ENCODE measurements at regions not wholly inside any gene's neighbourhood (a gene's known extent, or its start where the extent isn't known, plus 50 kb on each side); places are given as distances from the start of the nearest gene placed in this dataset.
"Not testable (repeated sequence)": the region's sequence is repeated elsewhere in the genome, so short reads cannot be mapped to it uniquely, and the experiment has no call there.

DNA sequence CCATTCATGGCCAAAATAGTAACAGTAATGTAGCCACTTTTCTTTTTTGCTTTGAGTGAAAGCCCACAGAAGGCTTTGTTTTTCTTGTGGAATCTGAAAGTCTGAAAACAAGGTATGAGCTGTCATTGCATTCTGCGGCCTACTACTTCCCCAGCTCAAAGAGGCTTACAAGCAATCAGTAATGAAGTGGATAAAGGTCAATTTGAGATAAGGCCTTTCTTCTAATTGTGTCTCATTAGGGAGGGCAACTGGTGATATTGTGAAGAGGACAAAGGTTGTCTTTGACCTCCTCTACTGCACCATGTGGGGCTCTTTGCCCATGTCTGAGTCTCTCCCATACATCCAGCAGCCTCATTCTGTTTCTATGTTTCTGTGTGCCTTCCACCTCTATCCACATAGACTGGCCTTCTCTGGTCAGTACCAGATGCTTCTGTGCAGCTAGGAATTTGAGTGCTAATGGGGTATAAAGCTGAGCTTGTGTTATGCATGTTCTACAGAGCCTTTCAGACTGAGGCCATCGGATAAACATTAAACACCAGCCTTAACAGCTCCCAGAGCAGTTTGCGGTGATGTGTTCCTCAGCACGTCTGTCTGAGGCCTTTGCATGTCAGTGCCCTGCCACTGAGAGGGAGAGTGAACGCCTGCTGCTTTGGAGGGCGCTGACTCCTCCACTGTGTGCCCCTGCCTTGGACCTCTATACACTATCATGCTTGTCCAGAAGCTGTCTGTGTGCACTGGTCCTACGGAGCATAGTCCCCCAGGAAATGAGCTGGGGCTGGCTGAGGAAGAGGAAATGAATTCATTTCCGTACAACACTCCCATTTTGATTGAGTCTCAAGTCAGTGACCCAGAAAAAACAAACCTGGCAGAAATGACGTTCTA is 80.2 kb downstream of the SH2D1A start:
- DNase-seq: no peak

DNA sequence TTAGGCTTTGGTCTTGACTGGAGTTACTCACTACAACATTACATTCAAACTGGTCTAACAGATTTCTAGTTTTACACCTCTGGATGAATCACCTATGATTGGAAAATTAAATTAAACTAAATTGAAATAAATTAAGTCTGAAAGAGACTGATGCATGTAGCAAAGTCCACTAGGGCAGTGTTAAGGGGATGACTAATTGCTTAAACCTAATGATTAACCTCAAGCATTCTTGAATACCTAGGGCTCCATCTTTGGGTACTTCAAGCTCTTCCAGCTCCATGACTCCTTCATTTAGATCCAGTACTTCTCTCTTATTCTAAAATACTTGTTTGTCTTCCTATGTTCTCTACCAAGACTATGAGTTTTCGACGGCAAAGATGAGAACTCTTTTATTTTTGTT is 86.8 kb downstream of the SH2D1A start:
- DNase-seq: no peak

DNA sequence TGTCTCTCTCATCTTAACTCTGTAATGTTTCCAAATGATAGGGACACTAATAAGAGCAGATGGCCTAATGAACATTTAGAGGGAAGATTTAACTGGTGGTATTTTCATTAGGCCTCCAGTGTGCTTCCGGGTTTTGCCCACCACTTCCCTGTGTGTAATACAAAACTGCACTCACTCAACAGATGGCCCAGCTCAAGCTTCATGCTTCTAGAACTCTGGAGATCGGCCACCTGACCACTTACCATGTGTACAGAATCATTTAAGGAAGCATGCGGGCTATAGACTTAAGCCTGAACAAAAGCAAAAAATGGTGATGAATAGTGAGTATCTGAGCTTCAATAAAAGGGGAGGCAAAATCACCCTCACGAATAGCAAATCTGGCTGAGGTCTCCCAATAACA is 89.3 kb downstream of the SH2D1A start:
- DNase-seq: no peak

DNA sequence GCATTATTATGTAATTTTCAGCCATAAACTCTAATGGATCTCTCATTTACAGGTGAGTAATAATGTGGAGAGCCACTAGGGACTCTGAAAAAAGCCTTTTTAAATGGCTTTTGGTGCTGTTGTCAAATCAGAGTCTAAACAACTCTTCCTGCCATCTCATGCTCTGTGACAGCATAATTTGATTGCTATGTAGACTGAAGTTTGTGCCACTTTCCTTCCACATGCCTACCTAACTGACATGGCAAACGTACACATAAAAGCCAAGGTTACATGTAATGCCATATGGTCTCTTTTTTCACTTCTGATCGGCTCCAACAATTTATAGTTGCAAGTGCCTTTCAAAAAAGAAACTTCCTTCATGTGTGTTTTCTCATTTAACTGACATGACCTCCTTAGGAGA is 94.3 kb downstream of the SH2D1A start:
- no peak for DNase-seq

DNA sequence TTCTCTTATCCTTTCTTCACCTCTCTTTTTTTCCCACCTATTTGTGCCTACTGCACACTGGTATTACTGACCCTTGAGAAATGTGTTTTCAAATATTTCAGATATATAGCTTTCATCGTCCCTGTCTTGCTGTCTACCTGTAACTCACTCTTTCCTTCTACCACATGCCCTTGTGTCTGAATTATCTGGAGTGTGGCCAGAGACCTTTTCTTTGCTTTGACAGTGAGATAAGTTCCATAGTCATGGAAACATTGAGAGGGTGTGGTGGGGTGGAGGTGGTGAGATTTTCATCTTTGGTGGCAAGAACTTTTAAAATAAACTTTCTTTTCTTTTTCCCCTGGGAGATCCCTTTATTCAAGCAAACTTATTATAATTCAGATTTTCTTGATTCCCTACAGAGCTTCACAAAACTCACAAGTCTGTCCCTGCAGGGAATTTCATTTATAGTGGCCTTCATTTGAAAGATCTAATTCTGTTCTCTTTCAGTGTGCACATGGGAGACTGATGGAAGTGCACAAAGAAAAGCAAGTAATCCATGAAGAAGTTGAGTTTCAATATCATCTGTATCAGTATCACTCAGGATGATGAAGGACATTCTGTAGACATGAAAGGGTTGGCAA is 95.7 kb downstream of the SH2D1A start:
- no peak for DNase-seq

DNA sequence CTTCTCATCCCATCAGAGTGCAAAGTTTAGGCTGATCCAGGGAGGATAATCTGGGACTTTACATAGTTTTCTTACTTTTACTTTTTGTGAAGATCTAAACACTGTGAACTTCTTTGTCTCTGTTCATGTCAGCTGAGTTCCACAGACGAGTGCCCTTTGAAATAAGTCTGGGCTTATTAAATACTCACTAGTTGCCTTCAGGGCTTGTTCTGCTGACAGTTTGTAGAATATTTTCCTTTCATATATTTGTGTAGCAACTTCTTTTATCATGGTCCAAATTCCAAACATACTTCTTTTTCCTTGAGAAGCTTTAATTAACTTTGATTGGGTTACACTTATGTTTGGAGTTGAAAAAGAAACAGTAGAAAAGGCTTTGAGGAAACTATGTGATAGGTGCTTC is 109.6 kb downstream of the SH2D1A start:
- DNase-seq: no peak

DNA sequence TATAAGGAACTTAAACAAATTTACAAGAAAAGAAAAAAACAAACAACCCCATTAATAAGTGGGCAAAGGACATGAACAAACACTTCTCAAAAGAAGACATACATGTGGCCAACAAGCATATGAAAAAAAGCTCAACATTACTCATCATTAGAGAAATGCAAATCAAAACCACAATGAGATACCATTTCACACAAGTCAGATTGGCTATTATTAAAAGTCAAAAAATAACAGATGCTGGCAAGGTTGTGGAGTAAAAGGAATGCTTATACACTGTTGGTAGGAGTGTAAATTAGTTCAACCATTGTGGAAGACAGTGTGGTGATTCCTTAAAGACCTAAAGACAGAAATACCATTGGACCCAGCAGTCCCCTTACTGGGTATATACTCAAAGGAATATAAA is 113.5 kb downstream of the SH2D1A start:
- not testable (repeated sequence) for DNase-seq

DNA sequence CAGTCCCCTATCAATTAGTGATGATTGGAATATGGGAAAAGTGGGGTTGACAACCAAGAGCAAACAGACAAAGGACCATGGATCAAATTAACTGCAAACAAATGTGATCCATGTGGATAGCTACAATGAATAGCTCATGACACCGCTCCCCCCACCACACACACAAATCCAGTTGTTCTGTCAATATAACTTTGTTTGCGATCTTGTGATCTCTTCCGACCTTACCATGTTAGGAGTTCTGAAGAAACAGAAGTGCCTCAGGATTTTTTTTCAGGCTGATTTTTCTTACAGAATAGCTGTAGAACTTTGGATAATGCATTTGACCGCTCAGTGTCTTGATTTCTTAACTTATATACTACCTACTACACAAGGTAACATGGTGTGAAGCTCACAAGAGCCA is 116.6 kb downstream of the SH2D1A start:
- DNase-seq: no peak

DNA sequence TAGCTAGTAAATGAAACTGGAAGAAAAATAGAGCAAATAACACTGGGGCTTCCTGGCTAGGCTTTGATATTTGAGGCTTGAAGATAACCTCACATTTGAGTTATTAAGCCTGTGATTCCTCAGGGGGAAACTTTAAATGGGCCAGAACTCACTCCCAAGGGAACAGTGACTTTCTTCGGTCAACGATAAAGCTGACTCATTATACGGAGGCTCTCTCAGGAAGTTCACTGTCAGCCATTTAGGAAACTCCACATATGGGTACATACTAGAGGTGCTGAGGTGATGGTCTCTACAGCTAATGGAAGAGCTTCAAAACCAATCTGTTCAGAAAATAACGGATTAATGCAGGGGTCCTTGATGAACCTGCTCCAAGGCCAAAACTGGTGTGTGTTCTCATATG is 120.8 kb downstream of the SH2D1A start:
- DNase-seq: no peak

DNA sequence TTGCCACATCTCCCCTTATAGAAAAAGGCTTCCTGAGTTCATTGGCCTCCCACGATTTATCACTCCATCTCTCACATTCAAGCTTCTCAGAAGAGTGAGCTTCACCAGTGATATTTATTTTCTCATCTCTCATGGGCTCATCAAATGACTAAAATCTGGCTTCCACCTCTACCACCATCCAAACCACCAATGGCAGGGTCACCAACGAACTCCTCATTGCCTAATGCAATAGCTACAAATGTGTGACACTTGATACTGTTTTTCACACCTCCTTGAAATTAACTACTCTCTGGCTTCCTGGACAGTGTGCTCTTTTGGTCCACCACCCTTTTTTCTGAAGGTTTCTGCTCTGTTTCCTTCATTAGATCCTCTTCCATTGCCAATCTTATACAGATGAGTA is 129.0 kb downstream of the SH2D1A start:
- DNase-seq: no peak

DNA sequence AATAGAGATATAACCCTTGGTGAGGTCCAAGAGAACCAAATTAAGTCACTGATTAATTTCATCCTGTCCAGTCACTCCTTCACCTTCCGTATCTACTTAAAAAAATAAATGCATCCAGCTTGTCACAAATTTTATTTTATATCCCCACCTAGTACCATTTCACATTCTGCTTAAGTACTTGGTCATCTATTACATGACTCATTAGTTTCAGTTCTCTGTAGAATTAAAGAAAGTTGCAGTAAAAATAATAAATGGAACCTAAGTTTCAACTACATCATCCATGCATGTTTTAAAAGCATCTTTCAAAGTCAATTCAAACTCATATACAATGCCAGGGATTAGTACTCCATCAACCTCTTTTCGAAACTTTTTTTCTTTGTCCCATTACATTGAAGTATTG is 130.2 kb downstream of the SH2D1A start:
- DNase-seq: no peak

DNA sequence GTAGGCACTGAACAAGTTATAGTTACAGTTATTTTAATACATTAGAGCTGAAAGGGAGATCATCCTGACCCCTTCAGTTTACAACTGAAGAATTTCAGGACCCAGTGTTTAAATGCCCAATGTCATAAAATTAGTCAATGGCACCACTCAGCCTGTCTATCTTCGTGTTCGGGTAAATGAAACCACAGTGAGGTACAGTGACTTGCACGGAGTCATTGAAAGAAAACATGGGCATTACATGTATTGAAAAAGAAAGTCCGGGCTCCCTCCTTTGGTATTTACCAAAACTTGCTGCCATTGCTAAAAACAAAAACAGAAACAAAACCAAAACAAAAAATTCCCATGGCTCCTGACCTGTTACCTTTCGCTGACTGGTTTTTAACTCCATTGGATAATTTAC is 131.7 kb downstream of the SH2D1A start:
- no peak for DNase-seq

DNA sequence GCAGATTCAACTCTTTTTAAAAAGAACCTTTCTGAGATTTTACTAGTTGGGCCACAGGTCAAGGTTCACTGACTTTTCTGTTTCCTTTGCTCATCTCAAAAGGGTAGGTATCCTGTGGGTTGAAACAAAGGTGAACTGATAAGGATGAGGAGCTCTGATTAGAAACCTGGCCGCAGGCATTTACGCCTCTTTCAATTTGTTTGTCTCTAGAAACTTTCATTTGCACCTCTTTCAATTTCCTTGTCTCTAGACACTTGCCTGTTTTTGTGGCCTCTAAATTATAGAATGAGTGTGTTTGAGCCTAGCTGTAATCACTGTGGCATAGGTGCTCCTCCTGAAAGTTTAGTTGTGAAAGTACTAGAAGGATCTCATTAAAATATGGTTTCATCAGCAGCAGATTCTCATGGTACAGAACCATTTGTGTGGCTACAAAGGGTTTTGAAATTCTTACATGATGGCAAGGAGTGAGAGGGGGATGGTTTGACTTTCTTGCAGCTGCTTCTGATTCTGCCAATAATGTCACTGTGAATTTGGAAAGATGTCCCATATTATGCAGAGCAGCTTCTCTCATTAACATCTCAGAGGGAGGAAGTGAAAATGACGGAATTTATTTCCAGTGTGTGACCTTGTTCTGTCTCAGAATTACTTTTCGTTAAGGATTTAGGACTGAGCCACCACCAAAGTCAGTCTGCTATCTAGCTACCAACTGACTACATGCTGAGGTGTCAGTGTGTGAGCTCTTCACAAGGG is 142.2 kb downstream of the SH2D1A start:
- no peak for DNase-seq

DNA sequence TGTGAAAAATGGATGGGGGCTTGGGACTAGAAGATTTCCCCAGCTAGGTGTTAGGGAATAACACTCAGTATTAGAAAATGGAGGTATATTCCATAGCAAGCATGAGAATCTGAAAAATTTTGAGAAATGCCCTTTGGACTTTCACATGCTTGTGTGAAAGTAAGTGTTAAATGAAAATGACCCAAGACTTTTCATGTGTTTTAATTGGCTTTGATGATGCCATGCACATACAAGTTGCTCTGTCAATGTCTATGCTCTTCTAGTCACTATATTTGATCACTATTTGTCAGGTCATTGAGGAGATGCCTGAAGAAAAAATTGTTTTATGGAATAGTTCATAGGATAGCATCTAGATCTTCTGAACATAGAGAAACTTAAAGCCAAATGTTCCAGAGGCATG is 147.6 kb downstream of the SH2D1A start:
- no peak for DNase-seq

DNA sequence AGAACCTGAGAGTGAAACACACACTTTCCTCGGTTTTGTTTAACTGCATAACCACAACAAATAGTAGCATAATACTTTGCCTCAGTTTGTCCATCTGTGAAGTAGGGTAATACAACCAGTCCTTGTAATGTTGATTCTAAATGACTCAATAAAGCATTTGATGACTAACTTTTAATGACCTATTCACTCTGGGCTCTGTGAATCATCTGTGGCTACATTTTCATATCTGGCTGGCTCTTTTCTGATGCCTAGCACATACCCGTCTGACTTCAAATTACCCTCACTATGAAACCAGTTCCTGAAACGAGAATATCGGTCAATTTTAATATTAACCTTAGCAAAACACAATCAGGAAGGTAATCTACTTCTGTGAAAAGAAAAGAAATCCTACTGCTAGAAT is 151.0 kb downstream of the SH2D1A start:
- no peak for DNase-seq

DNA sequence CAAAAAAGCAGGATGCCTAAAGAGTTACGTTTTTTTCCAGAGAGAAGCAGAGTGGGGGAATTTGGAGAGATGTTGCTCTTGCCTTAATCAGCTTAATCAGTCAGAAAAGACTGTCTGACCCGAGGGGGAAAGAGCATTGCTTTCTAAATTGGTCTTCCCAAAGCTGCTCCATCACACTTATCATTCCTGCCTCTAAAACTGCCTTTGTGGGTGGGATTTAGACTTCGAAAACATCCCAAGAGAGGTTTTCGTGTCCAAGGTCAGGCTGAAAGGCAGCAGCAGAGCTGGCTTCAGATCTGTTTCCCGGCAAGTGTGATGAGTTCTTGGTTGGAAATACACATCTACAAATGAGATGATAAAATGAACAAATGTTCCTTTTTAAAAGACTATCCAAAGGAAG is 155.2 kb downstream of the SH2D1A start:
- DNase-seq: no peak

DNA sequence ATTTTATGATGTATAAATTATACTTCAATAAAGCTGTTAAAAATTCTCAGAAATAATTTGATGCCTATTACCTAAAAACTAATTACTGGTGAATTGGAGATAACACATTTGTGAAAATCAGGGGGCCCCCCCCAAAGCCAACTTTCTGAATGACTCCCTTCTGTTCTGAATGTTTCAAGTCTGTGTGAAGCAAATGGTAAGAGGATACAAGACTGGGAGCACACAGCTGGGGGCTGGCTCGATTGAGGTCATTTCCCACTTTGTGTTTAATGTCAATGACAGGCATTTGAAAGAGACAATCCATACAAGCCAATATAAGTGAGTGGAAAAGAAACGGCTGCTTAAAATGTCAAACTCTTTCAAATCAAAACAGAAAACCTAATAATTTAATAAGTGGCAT is 155.8 kb downstream of the SH2D1A start:
- no peak for DNase-seq

DNA sequence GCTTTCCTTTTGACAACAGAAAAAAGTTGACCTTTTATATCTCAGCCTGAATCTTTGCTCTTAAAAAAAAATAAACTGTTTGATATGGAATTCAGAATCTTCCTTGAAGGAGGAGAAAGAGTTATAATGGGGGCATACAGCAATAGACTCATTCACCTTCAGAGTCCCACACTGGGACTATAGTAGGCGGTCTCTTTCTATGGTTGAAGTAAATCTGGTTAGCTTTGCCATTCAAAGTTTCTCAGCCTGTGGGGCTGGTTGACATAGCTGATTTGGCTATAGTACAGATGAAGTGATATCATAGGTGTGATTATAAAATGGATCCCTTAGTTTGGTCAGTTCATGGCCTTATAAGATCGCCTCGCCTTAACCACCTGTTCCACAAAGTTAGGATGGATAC is 156.2 kb downstream of the SH2D1A start:
- DNase-seq: no peak

DNA sequence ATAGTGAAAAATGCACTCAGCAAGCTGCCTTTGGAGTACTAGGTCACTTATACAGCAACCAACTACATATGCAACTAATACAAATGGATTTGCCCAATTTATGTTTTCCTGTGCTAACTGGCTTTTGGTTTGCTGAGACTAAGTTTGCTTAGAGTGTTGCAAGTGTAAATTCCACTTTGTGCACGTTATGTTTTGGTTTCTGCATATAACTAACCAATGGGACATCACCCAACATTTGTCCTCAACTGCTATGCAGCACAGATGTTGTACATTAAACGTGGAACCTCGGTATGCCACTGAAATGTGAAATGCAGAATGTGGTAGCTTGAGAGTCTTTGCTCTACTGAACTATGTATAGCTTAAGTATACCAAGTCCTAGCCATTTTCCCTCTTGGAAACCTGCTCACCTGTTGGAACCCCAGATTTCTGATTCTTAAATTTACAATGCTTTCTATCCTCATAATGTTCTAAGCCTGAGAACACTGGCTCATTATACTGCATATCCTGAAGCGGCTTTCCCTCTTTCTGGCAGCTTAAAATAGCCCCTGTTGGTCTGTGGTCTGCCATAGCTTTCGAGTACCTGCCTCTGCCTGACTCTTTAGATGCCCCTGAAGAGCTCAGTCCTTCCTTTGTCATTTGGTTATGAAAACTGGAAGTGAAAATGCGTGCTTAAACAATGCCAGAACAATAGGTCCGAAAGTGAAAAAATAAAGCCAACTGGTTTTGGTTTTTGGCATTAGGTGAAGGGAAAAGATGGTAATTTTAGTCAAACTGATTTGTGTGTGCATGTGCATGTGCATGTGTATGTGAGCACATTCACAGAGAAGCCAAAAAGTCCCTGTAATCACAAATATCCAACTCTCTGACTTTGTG is 158.0 kb downstream of the SH2D1A start:
- no peak for DNase-seq

DNA sequence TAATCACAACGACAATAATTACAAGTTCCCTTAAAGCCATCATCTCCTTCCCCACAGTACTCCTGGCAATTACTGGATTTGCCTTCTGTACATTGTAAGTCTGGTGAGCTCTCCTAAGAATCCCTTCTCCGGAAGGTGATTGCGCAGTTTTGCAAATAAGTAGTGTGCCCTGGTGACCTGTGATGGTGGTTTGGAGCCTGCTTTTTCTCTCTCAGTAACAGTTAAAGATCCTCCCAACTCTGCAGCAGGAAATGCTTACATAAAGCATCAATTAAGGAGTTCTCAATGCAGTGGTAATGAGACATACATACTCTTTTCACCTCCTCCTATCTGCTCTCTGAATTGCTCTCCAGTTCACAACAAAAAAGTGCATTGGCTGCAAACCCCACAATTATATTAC is 159.7 kb downstream of the SH2D1A start:
- no peak for DNase-seq

DNA sequence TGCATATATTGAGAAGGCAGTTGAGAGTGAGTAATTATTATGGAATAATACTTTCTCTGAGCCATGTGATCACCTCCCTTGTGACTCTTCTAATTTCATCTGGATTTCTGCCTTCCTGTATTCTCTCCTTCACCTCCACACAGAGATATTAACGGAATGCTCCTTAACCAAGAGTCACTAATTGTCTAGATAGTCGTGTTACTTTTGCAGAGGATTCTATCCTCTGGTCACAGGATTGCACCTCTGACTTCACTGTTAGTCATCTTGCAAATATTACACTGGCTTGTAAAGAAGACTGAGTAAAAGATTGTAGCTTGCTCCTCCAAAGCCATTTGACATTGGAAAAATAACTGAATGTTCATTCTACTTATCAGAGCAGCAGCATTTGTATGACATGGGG is 160.9 kb downstream of the SH2D1A start:
- no peak for DNase-seq

DNA sequence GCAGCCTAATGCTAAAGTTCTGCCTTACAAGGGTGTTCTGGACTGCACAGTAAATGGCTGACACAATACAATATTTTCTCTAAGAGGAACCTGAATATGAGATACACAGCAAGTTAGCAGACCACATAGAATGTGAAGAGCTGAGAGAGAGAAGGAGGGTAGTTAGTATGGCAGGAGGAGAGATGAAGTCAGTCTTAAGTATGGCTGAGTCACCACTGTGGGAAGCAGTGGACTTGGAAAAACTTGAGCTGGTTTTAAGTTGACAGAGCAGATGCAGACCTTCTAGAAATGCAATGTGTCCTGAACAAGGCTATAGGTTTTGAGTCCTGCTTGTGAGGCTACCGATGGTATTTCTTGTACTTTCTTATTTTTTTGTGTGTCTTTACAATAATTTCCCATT is 172.5 kb downstream of the SH2D1A start:
- DNase-seq: no peak

Measured in anterior cingulate cortex (tissue), 58 donors.